ENCODE measurements at regions not wholly inside any gene's neighbourhood (a gene's known extent, or its start where the extent isn't known, plus 50 kb on each side); places are given as distances from the start of the nearest gene placed in this dataset.

DNA sequence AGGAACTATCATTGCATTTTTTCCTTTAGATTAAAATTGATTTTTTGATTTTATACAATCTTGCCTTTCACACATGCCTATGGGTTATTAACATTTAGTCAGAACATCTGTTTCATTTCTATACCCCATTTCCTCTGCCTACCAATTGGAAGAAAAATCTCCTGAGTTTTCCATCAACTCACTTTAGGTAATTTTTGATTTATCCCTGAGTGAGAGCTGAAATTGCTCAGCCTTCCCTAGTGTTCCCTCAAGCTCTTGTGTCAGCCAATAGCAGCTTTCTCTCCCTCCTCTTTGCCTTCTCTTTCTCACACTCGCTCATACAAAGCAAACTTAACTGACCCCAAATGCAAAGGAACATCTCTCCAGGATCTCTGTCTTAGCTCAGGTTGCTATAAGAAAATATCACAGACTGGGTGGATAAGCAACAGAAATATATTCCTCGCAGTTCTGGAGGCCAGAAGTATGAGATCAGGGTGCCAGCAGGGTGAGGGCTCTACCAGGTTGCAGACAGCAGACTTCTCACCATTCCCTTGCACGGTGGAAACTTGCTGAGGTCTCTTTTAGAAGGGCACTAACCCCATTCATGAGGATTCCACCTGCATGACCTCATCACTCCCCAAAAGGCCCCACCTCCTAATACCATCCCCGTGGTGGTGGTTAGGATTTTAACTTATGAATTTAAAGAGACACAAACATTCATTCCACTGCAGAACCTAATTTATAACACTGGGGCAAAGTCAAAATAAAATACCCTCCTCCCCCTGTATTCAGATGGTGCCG, 224.2 kb upstream of the SFSWAP start:
- H3K4me2 ChIP-seq, result no peak overlapping the region
- no peaks in the 10 kb centered on the region for H3K36me3 ChIP-seq (replicated peaks; ENCODE audit: insufficient read depth, low read depth)
- TF ChIP-seq EZH2 (IDR thresholded peaks at IDR 0.05; ENCODE audit: borderline replicate concordance), result no peak
- no peak for TF ChIP-seq EZH2phosphoT487 (IDR thresholded peaks at IDR 0.05; ENCODE audit: low read depth, severe bottlenecking, unreplicated experiment)
- TF ChIP-seq CTCF (IDR thresholded peaks at IDR 0.05; ENCODE audit: poor library complexity), result no peak
- 48% methylated on average over 5 of the region's 5 CpGs for WGBS (ENCODE audit: low lambda C conversion rate, missing lambda C conversion rate)
- no peak overlapping the region for H3K27ac ChIP-seq
- no peak overlapping the region for H2AFZ ChIP-seq
- H3K9me2 ChIP-seq (replicated peaks; ENCODE audit: insufficient read depth), result no peaks in the 10 kb centered on the region
- no peaks in the 10 kb centered on the region for H3K4me1 ChIP-seq (ENCODE audit: insufficient read depth)
- no peaks in the 10 kb centered on the region for H4K20me1 ChIP-seq (ENCODE audit: insufficient read depth, poor library complexity, severe bottlenecking)
- H3K27me3 ChIP-seq, result peaks cover 2% of the 10 kb centered on the region
- no peak overlapping the region for H3K4me3 ChIP-seq
- no peaks in the 10 kb centered on the region for H3K79me2 ChIP-seq
- no peak for DNase-seq (ENCODE audit: low spot score)
- H3K9me3 ChIP-seq (ENCODE audit: low read depth), result no peaks in the 10 kb centered on the region

GRCh38 chr12:131487388-131488124, 223.3 kb upstream of the SFSWAP start:
- H3K9me3 ChIP-seq (ENCODE audit: low read depth), result no peaks in the 10 kb centered on the region
- H4K20me1 ChIP-seq (ENCODE audit: insufficient read depth, poor library complexity, severe bottlenecking), result no peaks in the 10 kb centered on the region
- H3K4me2 ChIP-seq, result no peak overlapping the region
- no peaks in the 10 kb centered on the region for H3K9me2 ChIP-seq (replicated peaks; ENCODE audit: insufficient read depth)
- H2AFZ ChIP-seq, result no peak overlapping the region
- 73% methylated on average over 9 of the region's 9 CpGs for WGBS (ENCODE audit: low lambda C conversion rate, missing lambda C conversion rate)
- peaks cover 2% of the 10 kb centered on the region for H3K27me3 ChIP-seq
- TF ChIP-seq EZH2phosphoT487 (IDR thresholded peaks at IDR 0.05; ENCODE audit: low read depth, severe bottlenecking, unreplicated experiment) (no peak), EZH2 (IDR thresholded peaks at IDR 0.05; ENCODE audit: borderline replicate concordance) (no peak), CTCF (IDR thresholded peaks at IDR 0.05; ENCODE audit: poor library complexity) (no peak)
- no peaks in the 10 kb centered on the region for H3K79me2 ChIP-seq
- no peak overlapping the region for H3K27ac ChIP-seq
- H3K4me3 ChIP-seq, result no peak overlapping the region
- no peak for DNase-seq (ENCODE audit: low spot score)
- no peaks in the 10 kb centered on the region for H3K36me3 ChIP-seq (replicated peaks; ENCODE audit: insufficient read depth, low read depth)
- no peaks in the 10 kb centered on the region for H3K4me1 ChIP-seq (ENCODE audit: insufficient read depth)

- no peak for TF ChIP-seq EZH2phosphoT487 (IDR thresholded peaks at IDR 0.05; ENCODE audit: low read depth, severe bottlenecking, unreplicated experiment)
- TF ChIP-seq EZH2 (IDR thresholded peaks at IDR 0.05; ENCODE audit: borderline replicate concordance), result no peak
- no peak for TF ChIP-seq CTCF (IDR thresholded peaks at IDR 0.05; ENCODE audit: poor library complexity)
Measured at GRCh38 chr12:131489718-131490117, 221.2 kb upstream of the SFSWAP start.

More at GRCh38 chr12:131489718-131490117, 221.2 kb upstream of the SFSWAP start:
- Histone ChIP-seq H3K27ac (no peak overlapping the region), H4K20me1 (ENCODE audit: insufficient read depth, poor library complexity, severe bottlenecking) (no peaks in the 10 kb centered on the region), H3K9me2 (replicated peaks; ENCODE audit: insufficient read depth) (no peaks in the 10 kb centered on the region), H2AFZ (no peak overlapping the region), H3K36me3 (replicated peaks; ENCODE audit: insufficient read depth, low read depth) (no peaks in the 10 kb centered on the region), H3K27me3 (peaks cover 2% of the 10 kb centered on the region), H3K4me3 (no peak overlapping the region), H3K9me3 (ENCODE audit: low read depth) (no peaks in the 10 kb centered on the region), H3K4me2 (no peak overlapping the region), H3K79me2 (no peaks in the 10 kb centered on the region), H3K4me1 (ENCODE audit: insufficient read depth) (no peaks in the 10 kb centered on the region)
- WGBS (ENCODE audit: low lambda C conversion rate, missing lambda C conversion rate), result 82% methylated on average over 3 of the region's 3 CpGs
- no peak for DNase-seq (ENCODE audit: low spot score)
